Aorta (tissue), 5 donors: ENCODE measurements at regions not wholly inside any gene's neighbourhood (a gene's known extent, or its start where the extent isn't known, plus 50 kb on each side); places are given as distances from the start of the nearest gene placed in this dataset.

Experiments
- ATAC-seq: fragments of 200-7000 bp; cut with Tn5 transposase; one replicate; pipeline ENCODE4 v1.9.1; 2022; ENCODE audit warnings: moderate library complexity; ENCODE audit not compliant: low FRiP score
- DNase-seq, 2 donors: peaks; one replicate each; pipeline ENCODE4 v3.0.0-alpha.2; 2020
- H3K27ac ChIP-seq, 2 donors: one replicate each; pipeline ENCODE4 v1.5.1; 2013; ENCODE audit warnings: low read length in 2 of 2, mild to moderate bottlenecking in 2 of 2, moderate library complexity in 2 of 2, control low read depth in 1 of 2, inconsistent platforms in 1 of 2, low read depth in 1 of 2
- H3K27me3 ChIP-seq, 2 donors: one replicate each; pipeline ENCODE4 v1.6.1; 2013; ENCODE audit warnings: control low read depth in 1 of 2, low read length in 1 of 2, mild to moderate bottlenecking in 1 of 2, moderate library complexity in 1 of 2; ENCODE audit not compliant: insufficient read depth in 2 of 2, control insufficient read depth in 1 of 2
- H3K36me3 ChIP-seq, 2 donors: one replicate each; pipeline ENCODE4 v1.6.1; 2013; ENCODE audit warnings: control low read depth in 1 of 2, low read length in 1 of 2, mild to moderate bottlenecking in 1 of 2; ENCODE audit not compliant: insufficient read depth in 2 of 2, control insufficient read depth in 1 of 2
- H3K4me1 ChIP-seq, 2 donors: one replicate each; pipeline ENCODE4 v1.6.1; 2013; ENCODE audit warnings: low read length in 2 of 2, control low read depth in 1 of 2, mild to moderate bottlenecking in 1 of 2, moderate library complexity in 1 of 2; ENCODE audit not compliant: insufficient read depth in 2 of 2, control insufficient read depth in 1 of 2
- H3K4me3 ChIP-seq, 2 donors: one replicate each; pipeline ENCODE4 v1.5.1; 2013; ENCODE audit warnings: low read length in 2 of 2, control low read depth in 1 of 2, mild to moderate bottlenecking in 1 of 2
- H3K9me3 ChIP-seq: one replicate; pipeline ENCODE4 v1.6.1; 2013; ENCODE audit warnings: mild to moderate bottlenecking, low read length; ENCODE audit not compliant: control insufficient read depth
- WGBS, 2 donors: extraction: QIAGEN DNeasy Blood & Tissue Kit; methylation state at CpG; one replicate each; pipeline ENCODE4 v1.1.7; 2013; 5-methylcytosine and 5-hydroxymethylcytosine counted together
- intact Hi-C, 2 donors: fragments of 100-400 bp; cut with DNase I; formaldehyde crosslinking; loops; one replicate each; pipeline versions ENCODE4 v1.14.2 to v1.15.0; 2022
- donor health status: healthy with polysubstance abuse.
- donor health status: Bipolar disorder and iron deficiency.
- donor health status: DM: no; HTN: no; CAD: no.
- donor health status: DM: no; HTN: no; CAD: no.
- donor health status: DM: yes; HTN: yes; CAD: no.

DNA sequence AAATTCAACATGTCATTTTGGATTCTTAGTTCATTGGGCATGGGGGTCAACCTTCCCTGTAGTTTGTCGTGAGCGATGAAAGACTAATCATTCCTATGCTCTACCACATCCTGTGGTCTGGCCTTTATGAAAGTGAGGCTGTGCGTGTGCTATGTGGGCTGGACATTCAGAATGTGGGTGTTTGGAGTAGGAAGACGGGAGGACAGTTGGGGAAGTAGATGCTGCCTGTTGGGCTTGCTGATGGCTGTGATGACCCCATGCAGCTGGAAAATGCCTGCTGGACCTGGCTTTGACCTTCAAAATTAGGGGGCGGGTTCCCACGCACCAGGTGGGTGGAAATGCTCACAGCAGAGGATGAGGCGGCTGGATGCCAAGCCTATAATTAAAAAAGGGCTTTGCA is 90.9 kb upstream of the MKI67 start:
- no peaks in the 10 kb centered on the region for H3K4me1 ChIP-seq
- no peak for ATAC-seq
- no peak overlapping the region for H3K27ac ChIP-seq
- intact Hi-C loops = loop anchor here in 1 of 2 donors (10.0 kb wide), 1 partner anchor 1748 kb away; the partner anchor contains the start of gene EBF3
- no peak for DNase-seq
- 87 to 90% methylated on average over 7 of the region's 7 CpGs for WGBS, 2 donors
- H3K4me3 ChIP-seq = no peak overlapping the region
- no peaks in the 10 kb centered on the region for H3K36me3 ChIP-seq
- no peaks in the 10 kb centered on the region for H3K27me3 ChIP-seq
- no peaks in the 10 kb centered on the region for H3K9me3 ChIP-seq

DNA sequence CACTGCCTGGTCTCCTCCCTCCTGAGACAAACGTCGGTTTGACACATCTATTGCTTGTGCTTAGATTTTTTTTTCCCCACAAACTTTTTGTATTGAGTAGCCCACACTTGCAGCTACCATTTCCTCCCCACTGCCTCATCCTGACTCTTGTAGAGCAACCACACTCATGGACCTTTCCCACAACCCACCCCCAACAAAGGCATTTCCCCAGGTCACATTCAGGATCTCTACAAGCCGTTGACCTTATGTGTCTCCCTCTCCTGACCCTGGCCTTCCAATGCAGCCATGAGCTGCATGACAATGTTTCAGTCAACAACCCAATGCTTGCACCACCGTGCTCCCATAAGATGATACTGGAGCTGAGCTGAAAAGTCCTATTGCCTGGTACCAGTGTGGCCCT is 91.9 kb upstream of the MKI67 start:
- H3K9me3 ChIP-seq = no peaks in the 10 kb centered on the region
- ATAC-seq = no peak
- H3K27ac ChIP-seq = no peak overlapping the region
- intact Hi-C loops = loop anchor here in 1 of 2 donors (10.0 kb wide), 1 partner anchor 1747 kb away; the partner anchor contains the start of gene EBF3
- H3K4me1 ChIP-seq = no peaks in the 10 kb centered on the region
- DNase-seq = no peak
- H3K4me3 ChIP-seq = no peak overlapping the region
- H3K27me3 ChIP-seq = no peaks in the 10 kb centered on the region
- WGBS, 2 donors = 72 to 76% methylated on average over 4 of the region's 4 CpGs
- H3K36me3 ChIP-seq = no peaks in the 10 kb centered on the region

- Histone ChIP-seq H3K4me1 (no peaks in the 10 kb centered on the region), H3K27me3 (no peaks in the 10 kb centered on the region), H3K36me3 (no peaks in the 10 kb centered on the region), H3K4me3 (no peak overlapping the region), H3K27ac (no peak overlapping the region), H3K9me3 (no peaks in the 10 kb centered on the region)
- DNase-seq = no peak
- intact Hi-C loops = loop anchor here in 1 of 2 donors (10.0 kb wide), 1 partner anchor 1746 kb away; the partner anchor contains the start of gene EBF3
- no peak for ATAC-seq
- WGBS, 2 donors = 80 to 82% methylated on average over 1 of the region's 1 CpG
Measured at GRCh38 chr10:128219295-128219694, 93.1 kb upstream of the MKI67 start.

GRCh38 chr10:128220021-128220420 is 93.8 kb upstream of the MKI67 start:
- H3K4me1 ChIP-seq = no peaks in the 10 kb centered on the region
- 92 to 94% methylated on average over 5 of the region's 5 CpGs for WGBS, 2 donors

GRCh38 chr10:128221117-128221516 is 94.9 kb upstream of the MKI67 start:
- 34 to 43% methylated on average over 11 of the region's 11 CpGs for WGBS, 2 donors
- no peak for ATAC-seq

More at GRCh38 chr10:128220021-128220420, 93.8 kb upstream of the MKI67 start:
- intact Hi-C loops = no loop called here
- H3K4me3 ChIP-seq = no peak overlapping the region
- no peak overlapping the region for H3K27ac ChIP-seq
- ATAC-seq (no peak), DNase-seq (no peak)
- H3K36me3 ChIP-seq = no peaks in the 10 kb centered on the region
- no peaks in the 10 kb centered on the region for H3K27me3 ChIP-seq
- H3K9me3 ChIP-seq = no peaks in the 10 kb centered on the region

DNA sequence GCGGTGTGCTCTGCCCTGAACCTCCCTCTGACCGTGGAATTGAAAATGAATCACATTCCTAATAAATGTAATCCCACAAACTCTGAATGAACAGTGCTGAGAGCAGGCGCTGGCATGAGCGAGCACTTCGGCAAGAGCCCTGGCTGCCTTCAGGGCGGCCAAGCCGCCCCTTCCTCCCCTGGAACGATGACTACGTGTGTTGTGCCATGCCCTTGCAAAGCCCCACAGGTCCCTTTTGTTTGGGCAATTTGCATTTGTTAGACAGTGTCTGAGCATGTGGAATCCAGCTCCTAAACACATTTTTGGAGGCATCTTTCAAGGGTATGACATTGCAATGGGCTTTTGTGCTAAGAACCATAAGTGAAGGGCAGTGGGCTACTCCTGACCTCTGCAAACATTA is 95.6 kb upstream of the MKI67 start:
- no peak overlapping the region for H3K27ac ChIP-seq
- ATAC-seq = no peak
- no peak overlapping the region for H3K4me3 ChIP-seq
- no peaks in the 10 kb centered on the region for H3K4me1 ChIP-seq
- intact Hi-C loops = no loop called here
- no peaks in the 10 kb centered on the region for H3K36me3 ChIP-seq
- no peak for DNase-seq
- 80% methylated on average over 9 of the region's 9 CpGs for WGBS, 2 donors
- H3K27me3 ChIP-seq = no peaks in the 10 kb centered on the region
- no peaks in the 10 kb centered on the region for H3K9me3 ChIP-seq

More at GRCh38 chr10:128221117-128221516, 94.9 kb upstream of the MKI67 start:
- intact Hi-C loops = no loop called here
- H3K9me3 ChIP-seq = no peaks in the 10 kb centered on the region
- no peak for DNase-seq
- H3K27ac ChIP-seq = no peak overlapping the region
- H3K4me1 ChIP-seq = no peaks in the 10 kb centered on the region
- no peak overlapping the region for H3K4me3 ChIP-seq
- H3K27me3 ChIP-seq = no peaks in the 10 kb centered on the region
- no peaks in the 10 kb centered on the region for H3K36me3 ChIP-seq

GRCh38 chr10:128222332-128222849 is 96.2 kb upstream of the MKI67 start:
- no peaks in the 10 kb centered on the region for H3K36me3 ChIP-seq
- H3K27ac ChIP-seq = no peak overlapping the region
- WGBS, 2 donors = 80 to 85% methylated on average over 11 of the region's 11 CpGs
- no peaks in the 10 kb centered on the region for H3K4me1 ChIP-seq
- no peaks in the 10 kb centered on the region for H3K9me3 ChIP-seq
- DNase-seq (no peak), ATAC-seq (no peak)
- H3K27me3 ChIP-seq = no peaks in the 10 kb centered on the region
- intact Hi-C loops = no loop called here
- H3K4me3 ChIP-seq = no peak overlapping the region

- no peak overlapping the region for H3K27ac ChIP-seq
- no peak for ATAC-seq
- intact Hi-C loops = no loop called here
- peaks cover 9% of the 10 kb centered on the region for H3K9me3 ChIP-seq
- H3K4me1 ChIP-seq = no peaks in the 10 kb centered on the region
- no peak for DNase-seq
- H3K36me3 ChIP-seq = no peaks in the 10 kb centered on the region
- no peaks in the 10 kb centered on the region for H3K27me3 ChIP-seq
- no peak overlapping the region for H3K4me3 ChIP-seq
Measured at GRCh38 chr10:128230401-128230800, 104.2 kb upstream of the MKI67 start.

- Histone ChIP-seq H3K36me3 (no peaks in the 10 kb centered on the region), H3K27ac (no peak overlapping the region), H3K27me3 (peaks cover 0 to 3% of the 10 kb centered on the region in 2 donors), H3K4me3 (no peak overlapping the region), H3K4me1 (no peaks in the 10 kb centered on the region), H3K9me3 (peaks cover 9% of the 10 kb centered on the region)
- intact Hi-C loops = no loop called here
- DNase-seq (no peak), ATAC-seq (no peak)
- WGBS, 2 donors = 80% methylated on average over 2 of the region's 2 CpGs
Measured at GRCh38 chr10:128233422-128233821, 107.2 kb upstream of the MKI67 start.
